ENCODE measurements at regions not wholly inside any gene's neighbourhood (a gene's known extent, or its start where the extent isn't known, plus 50 kb on each side); places are given as distances from the start of the nearest gene placed in this dataset.

DNA sequence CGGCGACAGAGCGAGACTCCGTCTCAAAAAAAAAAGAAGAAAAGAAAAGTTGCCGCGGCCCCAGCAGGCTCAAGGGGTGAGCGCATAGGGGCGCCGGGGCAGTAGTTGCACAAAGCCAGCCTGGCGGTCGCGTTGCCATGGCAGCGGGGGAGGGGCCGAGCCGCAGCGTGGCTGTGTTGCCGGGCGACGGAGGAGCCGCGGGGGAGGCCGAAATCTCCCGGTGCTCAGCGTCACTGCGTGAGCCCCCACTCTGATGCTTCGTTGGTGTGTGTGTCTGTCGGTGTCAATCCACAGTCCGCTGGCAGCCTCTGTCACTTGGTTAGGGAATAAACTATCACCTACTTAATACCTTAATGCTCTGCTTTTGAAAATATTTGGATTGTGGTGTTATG is 82.9 kb upstream of the C1QTNF9B start:
- H3K9me3 ChIP-seq (ENCODE audit: low read depth): no peaks in the 10 kb centered on the region
- H3K27me3 ChIP-seq: no peaks in the 10 kb centered on the region
- no peaks in the 10 kb centered on the region for H3K9me2 ChIP-seq (replicated peaks; ENCODE audit: insufficient read depth)
- no peaks in the 10 kb centered on the region for H4K20me1 ChIP-seq (ENCODE audit: insufficient read depth, poor library complexity, severe bottlenecking)
- under 1% methylated on average over 20 of the region's 28 CpGs for WGBS (ENCODE audit: low lambda C conversion rate, missing lambda C conversion rate)
- peak overlapping the region; percentile 54 for H3K4me3 ChIP-seq
- peaks cover 3% of the 10 kb centered on the region for H3K4me1 ChIP-seq (ENCODE audit: insufficient read depth)
- no peaks in the 10 kb centered on the region for H3K36me3 ChIP-seq (replicated peaks; ENCODE audit: insufficient read depth, low read depth)
- H2AFZ ChIP-seq: peak overlapping the region; percentile 76
- H3K27ac ChIP-seq: peak overlapping the region; percentile 67
- H3K4me2 ChIP-seq: peak overlapping the region; percentile 84
- TF ChIP-seq, protein P1, sequence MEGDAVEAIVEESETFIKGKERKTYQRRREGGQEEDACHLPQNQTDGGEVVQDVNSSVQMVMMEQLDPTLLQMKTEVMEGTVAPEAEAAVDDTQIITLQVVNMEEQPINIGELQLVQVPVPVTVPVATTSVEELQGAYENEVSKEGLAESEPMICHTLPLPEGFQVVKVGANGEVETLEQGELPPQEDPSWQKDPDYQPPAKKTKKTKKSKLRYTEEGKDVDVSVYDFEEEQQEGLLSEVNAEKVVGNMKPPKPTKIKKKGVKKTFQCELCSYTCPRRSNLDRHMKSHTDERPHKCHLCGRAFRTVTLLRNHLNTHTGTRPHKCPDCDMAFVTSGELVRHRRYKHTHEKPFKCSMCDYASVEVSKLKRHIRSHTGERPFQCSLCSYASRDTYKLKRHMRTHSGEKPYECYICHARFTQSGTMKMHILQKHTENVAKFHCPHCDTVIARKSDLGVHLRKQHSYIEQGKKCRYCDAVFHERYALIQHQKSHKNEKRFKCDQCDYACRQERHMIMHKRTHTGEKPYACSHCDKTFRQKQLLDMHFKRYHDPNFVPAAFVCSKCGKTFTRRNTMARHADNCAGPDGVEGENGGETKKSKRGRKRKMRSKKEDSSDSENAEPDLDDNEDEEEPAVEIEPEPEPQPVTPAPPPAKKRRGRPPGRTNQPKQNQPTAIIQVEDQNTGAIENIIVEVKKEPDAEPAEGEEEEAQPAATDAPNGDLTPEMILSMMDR (IDR thresholded peaks at IDR 0.05; ENCODE audit: poor library complexity): no peak
- no peak for TF ChIP-seq EZH2phosphoT487 (IDR thresholded peaks at IDR 0.05; ENCODE audit: low read depth, severe bottlenecking, unreplicated experiment)
- no peak for TF ChIP-seq EZH2 (IDR thresholded peaks at IDR 0.05; ENCODE audit: borderline replicate concordance)
- DNase-seq (ENCODE audit: low spot score): peak; percentile 92
- no peaks in the 10 kb centered on the region for H3K79me2 ChIP-seq

DNA sequence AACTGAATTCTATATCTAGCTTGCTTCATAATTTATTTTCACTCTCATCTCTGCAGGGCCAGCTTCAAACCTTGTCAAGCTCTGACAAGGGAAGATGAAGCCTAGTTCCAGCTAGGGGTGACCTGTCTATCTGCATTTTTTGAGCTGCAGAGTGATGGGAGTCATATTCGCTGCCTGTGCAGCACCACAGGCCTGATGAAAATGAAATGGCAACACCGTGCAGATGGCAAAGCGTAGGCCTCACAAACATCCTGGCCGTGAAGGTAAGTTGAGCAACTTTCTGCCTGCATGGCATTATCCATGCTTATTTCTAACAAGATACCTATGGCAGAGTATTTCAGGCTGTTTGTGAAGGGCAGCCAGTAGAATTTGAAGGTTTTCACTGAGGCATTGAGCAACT is 86.4 kb upstream of the C1QTNF9B start:
- Histone ChIP-seq H2AFZ (no peak overlapping the region), H3K27ac (no peak overlapping the region), H3K4me1 (ENCODE audit: insufficient read depth) (peaks cover 3% of the 10 kb centered on the region), H3K4me3 (no peak overlapping the region), H3K79me2 (no peaks in the 10 kb centered on the region), H3K9me3 (ENCODE audit: low read depth) (no peaks in the 10 kb centered on the region), H3K36me3 (replicated peaks; ENCODE audit: insufficient read depth, low read depth) (no peaks in the 10 kb centered on the region), H3K4me2 (no peak overlapping the region), H3K9me2 (replicated peaks; ENCODE audit: insufficient read depth) (no peaks in the 10 kb centered on the region), H3K27me3 (no peaks in the 10 kb centered on the region), H4K20me1 (ENCODE audit: insufficient read depth, poor library complexity, severe bottlenecking) (no peaks in the 10 kb centered on the region)
- DNase-seq (ENCODE audit: low spot score): no peak
- WGBS (ENCODE audit: low lambda C conversion rate, missing lambda C conversion rate): 93% methylated on average over 4 of the region's 4 CpGs
- TF ChIP-seq, protein P1 (IDR thresholded peaks at IDR 0.05; ENCODE audit: poor library complexity): no peak
- TF ChIP-seq EZH2phosphoT487 (IDR thresholded peaks at IDR 0.05; ENCODE audit: low read depth, severe bottlenecking, unreplicated experiment): no peak
- no peak for TF ChIP-seq EZH2 (IDR thresholded peaks at IDR 0.05; ENCODE audit: borderline replicate concordance)

DNA sequence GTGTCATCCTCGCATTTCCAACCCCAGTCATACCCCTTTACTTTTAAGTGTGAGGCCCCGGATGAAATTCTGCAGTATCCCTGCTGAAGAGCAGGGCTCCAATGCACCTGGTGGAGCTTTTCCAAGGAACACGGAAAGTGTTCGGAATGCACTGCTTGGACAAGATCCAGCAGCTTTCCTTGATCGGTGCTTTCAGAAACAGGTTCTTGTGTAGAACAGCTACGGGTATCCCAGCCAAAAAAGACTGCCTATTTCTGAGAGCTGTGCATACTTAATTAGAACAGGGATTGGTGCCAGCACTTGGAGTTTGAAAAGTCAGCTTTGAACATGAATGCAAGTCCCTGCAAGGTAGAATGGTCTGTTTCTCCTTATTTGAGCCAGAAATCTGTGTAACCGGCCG is 87.2 kb upstream of the C1QTNF9B start:
- H3K4me2 ChIP-seq: no peak overlapping the region

More for the DNA sequence above, 87.2 kb upstream of the C1QTNF9B start:
- Histone ChIP-seq H3K79me2 (no peaks in the 10 kb centered on the region), H3K36me3 (replicated peaks; ENCODE audit: insufficient read depth, low read depth) (no peaks in the 10 kb centered on the region), H4K20me1 (ENCODE audit: insufficient read depth, poor library complexity, severe bottlenecking) (no peaks in the 10 kb centered on the region), H3K9me2 (replicated peaks; ENCODE audit: insufficient read depth) (no peaks in the 10 kb centered on the region), H3K27ac (no peak overlapping the region), H3K27me3 (no peaks in the 10 kb centered on the region), H3K4me3 (no peak overlapping the region), H2AFZ (no peak overlapping the region), H3K9me3 (ENCODE audit: low read depth) (no peaks in the 10 kb centered on the region), H3K4me1 (ENCODE audit: insufficient read depth) (peaks cover 4% of the 10 kb centered on the region)
- no peak for TF ChIP-seq EZH2 (IDR thresholded peaks at IDR 0.05; ENCODE audit: borderline replicate concordance)
- TF ChIP-seq, protein P1 (IDR thresholded peaks at IDR 0.05; ENCODE audit: poor library complexity): no peak
- no peak for TF ChIP-seq EZH2phosphoT487 (IDR thresholded peaks at IDR 0.05; ENCODE audit: low read depth, severe bottlenecking, unreplicated experiment)
- DNase-seq (ENCODE audit: low spot score): no peak
- 76% methylated on average over 8 of the region's 8 CpGs for WGBS (ENCODE audit: low lambda C conversion rate, missing lambda C conversion rate)

Measured in hepatocyte (in vitro differentiated cells).